ENCODE measurements at regions not wholly inside any gene's neighbourhood (a gene's known extent, or its start where the extent isn't known, plus 50 kb on each side); places are given as distances from the start of the nearest gene placed in this dataset.

DNA sequence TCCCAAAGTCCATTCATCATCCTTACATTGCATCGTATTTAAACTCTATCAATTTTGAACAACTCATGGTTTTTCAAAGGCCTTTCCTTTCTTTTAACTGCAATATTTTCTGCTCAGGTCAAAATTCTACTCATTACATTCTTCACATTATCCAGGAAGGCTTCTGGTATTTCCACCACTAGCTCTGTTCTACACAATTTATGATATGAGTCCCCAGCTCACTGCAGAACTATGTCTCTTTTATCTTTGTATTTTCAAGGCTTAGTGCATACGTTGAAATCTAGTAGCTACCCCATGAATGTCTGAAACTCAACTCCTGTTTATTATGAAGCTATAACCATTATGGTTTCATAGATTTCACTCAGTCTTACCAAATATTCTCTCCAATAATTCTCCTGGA lies 282.9 kb downstream of the DUSP6 start:
- Histone ChIP-seq H4K20me1 (ENCODE audit: insufficient read depth, low read length) (no peaks in the 10 kb centered on the region), H3K36me3 (replicated peaks; ENCODE audit: insufficient read depth, low read length) (no peaks in the 10 kb centered on the region), H3K4me2 (ENCODE audit: low read depth, low read length) (no peak overlapping the region), H3K9ac (ENCODE audit: low read length) (no peak overlapping the region), H3K9me3 (replicated peaks; ENCODE audit: insufficient read depth, low read length) (no peaks in the 10 kb centered on the region), H3K9me2 (replicated peaks; ENCODE audit: insufficient read depth, low read length) (no peaks in the 10 kb centered on the region), H3K4me3 (ENCODE audit: low read length) (no peak overlapping the region), H3K79me2 (ENCODE audit: low read length) (no peaks in the 10 kb centered on the region), H3K27ac (ENCODE audit: low read length) (no peak overlapping the region), H3K4me1 (ENCODE audit: low read length) (no peaks in the 10 kb centered on the region), H3F3A (ENCODE audit: insufficient read depth, low read length) (no peaks in the 10 kb centered on the region), H3K27me3 (replicated peaks; ENCODE audit: insufficient read depth, low read length) (no peaks in the 10 kb centered on the region), H2AFZ (ENCODE audit: low read length) (no peak overlapping the region)
- DNase-seq, result no peak
- no peak for TF ChIP-seq CTCF (IDR thresholded peaks at IDR 0.05; ENCODE audit: low read length)
- TF ChIP-seq EZH2 (optimal IDR thresholded peaks at IDR 0.05; ENCODE audit: low read depth, low read length), result no peak
- TF ChIP-seq EZH2phosphoT487 (IDR thresholded peaks at IDR 0.05; ENCODE audit: low read length), result no peak

DNA sequence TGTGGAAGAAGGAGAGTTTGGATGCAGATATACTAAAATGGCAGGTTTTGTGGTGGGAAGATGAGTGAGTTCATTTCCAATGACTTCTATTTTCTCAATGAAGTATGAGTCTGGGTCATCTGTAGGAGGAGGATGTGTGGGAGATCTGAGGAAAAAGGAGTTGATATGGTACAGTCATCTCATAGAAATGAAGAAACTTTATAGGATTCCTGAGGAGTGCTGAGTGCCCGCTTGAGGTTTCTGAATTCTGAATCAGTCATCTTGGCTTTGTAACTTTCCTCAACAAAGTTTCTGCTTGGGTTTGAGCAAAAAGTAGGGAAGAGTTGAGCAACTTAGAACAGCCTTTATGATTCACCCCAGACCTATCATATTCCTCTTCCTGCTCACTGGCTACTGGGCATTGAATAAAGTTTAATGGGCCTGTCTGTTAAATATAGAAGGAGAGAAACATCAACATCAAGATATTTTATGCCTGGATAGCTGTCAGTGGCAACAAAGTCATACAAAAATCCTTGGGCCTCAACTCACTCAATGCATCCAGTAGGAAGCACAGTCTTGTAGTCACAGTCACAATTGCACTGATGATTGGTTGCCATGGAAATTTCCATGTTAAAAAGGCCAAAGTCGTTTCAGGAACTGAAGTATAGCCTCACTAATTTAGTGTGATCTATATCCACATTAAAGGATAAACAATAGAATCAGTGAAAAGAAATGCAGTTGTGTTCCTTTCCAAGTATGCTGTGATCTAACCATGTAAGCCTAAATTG lies 284.7 kb downstream of the DUSP6 start:
- H3K27me3 ChIP-seq (replicated peaks; ENCODE audit: insufficient read depth, low read length), result no peaks in the 10 kb centered on the region
- H3K4me2 ChIP-seq (ENCODE audit: low read depth, low read length), result no peak overlapping the region
- H3K9me2 ChIP-seq (replicated peaks; ENCODE audit: insufficient read depth, low read length), result no peaks in the 10 kb centered on the region
- no peak overlapping the region for H2AFZ ChIP-seq (ENCODE audit: low read length)
- H3K9me3 ChIP-seq (replicated peaks; ENCODE audit: insufficient read depth, low read length), result no peaks in the 10 kb centered on the region
- H3K79me2 ChIP-seq (ENCODE audit: low read length), result no peaks in the 10 kb centered on the region
- no peaks in the 10 kb centered on the region for H3K36me3 ChIP-seq (replicated peaks; ENCODE audit: insufficient read depth, low read length)
- no peaks in the 10 kb centered on the region for H4K20me1 ChIP-seq (ENCODE audit: insufficient read depth, low read length)
- no peak overlapping the region for H3K4me3 ChIP-seq (ENCODE audit: low read length)
- no peak overlapping the region for H3K27ac ChIP-seq (ENCODE audit: low read length)
- no peaks in the 10 kb centered on the region for H3K4me1 ChIP-seq (ENCODE audit: low read length)
- TF ChIP-seq CTCF (IDR thresholded peaks at IDR 0.05; ENCODE audit: low read length), result no peak
- no peak for TF ChIP-seq EZH2phosphoT487 (IDR thresholded peaks at IDR 0.05; ENCODE audit: low read length)
- no peak for TF ChIP-seq EZH2 (optimal IDR thresholded peaks at IDR 0.05; ENCODE audit: low read depth, low read length)
- no peak for DNase-seq
- no peak overlapping the region for H3K9ac ChIP-seq (ENCODE audit: low read length)
- no peaks in the 10 kb centered on the region for H3F3A ChIP-seq (ENCODE audit: insufficient read depth, low read length)

- Histone ChIP-seq H3K27ac (ENCODE audit: low read length) (no peak overlapping the region), H3K36me3 (replicated peaks; ENCODE audit: insufficient read depth, low read length) (no peaks in the 10 kb centered on the region), H3K4me1 (ENCODE audit: low read length) (no peaks in the 10 kb centered on the region), H3K27me3 (replicated peaks; ENCODE audit: insufficient read depth, low read length) (no peaks in the 10 kb centered on the region), H3K79me2 (ENCODE audit: low read length) (no peaks in the 10 kb centered on the region), H3K9me2 (replicated peaks; ENCODE audit: insufficient read depth, low read length) (no peaks in the 10 kb centered on the region), H3K9ac (ENCODE audit: low read length) (no peak overlapping the region), H2AFZ (ENCODE audit: low read length) (no peak overlapping the region), H4K20me1 (ENCODE audit: insufficient read depth, low read length) (no peaks in the 10 kb centered on the region), H3F3A (ENCODE audit: insufficient read depth, low read length) (no peaks in the 10 kb centered on the region), H3K4me2 (ENCODE audit: low read depth, low read length) (no peak overlapping the region), H3K4me3 (ENCODE audit: low read length) (no peak overlapping the region), H3K9me3 (replicated peaks; ENCODE audit: insufficient read depth, low read length) (no peaks in the 10 kb centered on the region)
- DNase-seq, result no peak
- TF ChIP-seq CTCF (IDR thresholded peaks at IDR 0.05; ENCODE audit: low read length), result no peak
- no peak for TF ChIP-seq EZH2phosphoT487 (IDR thresholded peaks at IDR 0.05; ENCODE audit: low read length)
- TF ChIP-seq EZH2 (optimal IDR thresholded peaks at IDR 0.05; ENCODE audit: low read depth, low read length), result no peak
Measured at GRCh38 chr12:89064780-89065179, 287.5 kb downstream of the DUSP6 start.

Measured in MM.1S (cell line).